GM12892 (cell line): ENCODE measurements at regions not wholly inside any gene's neighbourhood (a gene's known extent, or its start where the extent isn't known, plus 50 kb on each side); places are given as distances from the start of the nearest gene placed in this dataset.
"Not testable (repeated sequence)": the region's sequence is repeated elsewhere in the genome, so short reads cannot be mapped to it uniquely, and the experiment has no call there.

Experiments used
- DNase-seq: peaks from one replicate; pipeline ENCODE4 v3.0.0; 2011; ENCODE audit not compliant: insufficient read length
- FAIRE-seq: peaks from 2 replicates; lab custom pipeline; 2011; peaks lifted over from hg19 to GRCh38; lab: Jason Lieb, UNC
- POLR2A ChIP-seq: IDR thresholded peaks from 2 replicates; pipeline ENCODE4 v1.6.1; 2011; ENCODE audit warnings: low read depth, low read length, control low read depth
- POLR2AphosphoS5 ChIP-seq: IDR thresholded peaks from 2 replicates; pipeline ENCODE4 v1.6.1; 2011; ENCODE audit warnings: low read depth, low read length, control low read depth
- TAF1 ChIP-seq: IDR thresholded peaks from 2 replicates; pipeline ENCODE4 v1.6.1; 2011; ENCODE audit warnings: low read depth, mild to moderate bottlenecking, control low read depth, low read length, borderline replicate concordance

- FAIRE-seq = no peak
- TF ChIP-seq TAF1 (no peak), POLR2A (no peak), POLR2AphosphoS5 (no peak)
- no peak for DNase-seq
Measured at GRCh38 chr7:88600695-88601094, 158.8 kb upstream of the ZNF804B start.

GRCh38 chr7:88599528-88599927, 160.0 kb upstream of the ZNF804B start:
- FAIRE-seq = no peak
- TF ChIP-seq POLR2AphosphoS5 (no peak), POLR2A (no peak), TAF1 (no peak)
- DNase-seq = no peak

GRCh38 chr7:88597941-88598425, 161.5 kb upstream of the ZNF804B start:
- DNase-seq (no peak), FAIRE-seq (no peak)
- TF ChIP-seq TAF1 = no peak
- no peak for TF ChIP-seq POLR2A

GRCh38 chr7:88590963-88591362, 168.5 kb upstream of the ZNF804B start:
- no peak for FAIRE-seq
- DNase-seq = no peak
- TF ChIP-seq POLR2AphosphoS5 (no peak), TAF1 (no peak), POLR2A (no peak)

GRCh38 chr7:88589927-88590326, 169.6 kb upstream of the ZNF804B start:
- no peak for DNase-seq
- no peak for FAIRE-seq
- TF ChIP-seq TAF1 = no peak
- TF ChIP-seq POLR2A = no peak
- TF ChIP-seq POLR2AphosphoS5 = no peak

GRCh38 chr7:88586890-88587289, 172.6 kb upstream of the ZNF804B start:
- FAIRE-seq = no peak
- TF ChIP-seq POLR2A (no peak), POLR2AphosphoS5 (no peak), TAF1 (no peak)
- DNase-seq = no peak

- TF ChIP-seq POLR2A = no peak
- DNase-seq (no peak), FAIRE-seq (no peak)
Measured at GRCh38 chr7:88586219-88586618, 173.3 kb upstream of the ZNF804B start.

GRCh38 chr7:88576720-88577119, 182.8 kb upstream of the ZNF804B start:
- TF ChIP-seq POLR2A = no peak
- TF ChIP-seq POLR2AphosphoS5 = no peak
- no peak for TF ChIP-seq TAF1
- FAIRE-seq = no peak
- no peak for DNase-seq

- DNase-seq (no peak), FAIRE-seq (no peak)
- no peak for TF ChIP-seq POLR2A
- TF ChIP-seq TAF1 = no peak
- TF ChIP-seq POLR2AphosphoS5 = no peak
Measured at GRCh38 chr7:88566162-88566729, 193.3 kb upstream of the ZNF804B start.

GRCh38 chr7:88565401-88565800, 194.1 kb upstream of the ZNF804B start:
- FAIRE-seq (no peak), DNase-seq (no peak)
- TF ChIP-seq POLR2AphosphoS5 (no peak), POLR2A (no peak), TAF1 (no peak)

GRCh38 chr7:88556441-88556840, 203.1 kb upstream of the ZNF804B start:
- not testable (repeated sequence) for DNase-seq, FAIRE-seq

GRCh38 chr7:88554847-88555246, 204.7 kb upstream of the ZNF804B start:
- not testable (repeated sequence) for DNase-seq, FAIRE-seq

GRCh38 chr7:88548399-88548798, 211.1 kb upstream of the ZNF804B start:
- DNase-seq = no peak
- TF ChIP-seq POLR2A (no peak), TAF1 (no peak), POLR2AphosphoS5 (no peak)
- no peak for FAIRE-seq
